Spleen (tissue), 11 donors: ENCODE measurements at regions not wholly inside any gene's neighbourhood (a gene's known extent, or its start where the extent isn't known, plus 50 kb on each side); places are given as distances from the start of the nearest gene placed in this dataset.

Source experiments
- DNase-seq: peaks from one replicate; pipeline ENCODE4 v3.0.0-alpha.2; 2020
- H3K27ac ChIP-seq, 8 donors: fragments of 200-600 bp; sonication (generic) in 7 of 8; 1 replicate in 4 of 8; 2 replicates in 4 of 8; pipeline versions ENCODE4 v1.5.0 to v1.8.0; 2016 to 2021; ENCODE audit warnings: inconsistent platforms in 4 of 8, mild to moderate bottlenecking in 4 of 8, moderate library complexity in 1 of 8
- H3K27me3 ChIP-seq, 7 donors: fragments of 200-600 bp; sonication (generic) in 6 of 7; replicated peaks in 1 of 7; 1 replicate in 4 of 7; 2 replicates in 3 of 7; pipeline versions ENCODE4 v1.5.0 to v1.8.0; 2016 to 2021; ENCODE audit warnings: inconsistent platforms in 3 of 7, mild to moderate bottlenecking in 1 of 7
- H3K36me3 ChIP-seq, 6 donors: fragments of 200-600 bp; sonication (generic) in 5 of 6; 1 replicate in 4 of 6; 2 replicates in 2 of 6; pipeline versions ENCODE4 v1.5.0 to v1.8.0; 2016 to 2021; ENCODE audit warnings: inconsistent platforms in 2 of 6
- H3K4me1 ChIP-seq, 6 donors: fragments of 200-600 bp; sonication (generic) in 5 of 6; 1 replicate in 3 of 6; 2 replicates in 3 of 6; pipeline versions ENCODE4 v1.5.0 to v1.8.0; 2016 to 2021; ENCODE audit warnings: inconsistent platforms in 3 of 6
- H3K4me3 ChIP-seq, 8 donors: fragments of 200-600 bp; sonication (generic) in 7 of 8; 1 replicate in 4 of 8; 2 replicates in 4 of 8; pipeline versions ENCODE4 v1.5.0 to v1.8.0; 2016 to 2021; ENCODE audit warnings: inconsistent platforms in 4 of 8, mild to moderate bottlenecking in 4 of 8, moderate library complexity in 2 of 8
- H3K9me3 ChIP-seq, 8 donors: fragments of 200-600 bp; sonication (generic) in 7 of 8; 1 replicate in 4 of 8; 2 replicates in 4 of 8; pipeline versions ENCODE4 v1.5.0 to v1.8.0; 2016 to 2021; ENCODE audit warnings: inconsistent platforms in 4 of 8
- POLR2A ChIP-seq, 3 donors: fragments of 450-650 bp; IDR thresholded peaks; one replicate each; pipeline ENCODE4 v1.5.1; 2017; ENCODE audit warnings: antibody characterized with exemption in 3 of 3, mild to moderate bottlenecking in 1 of 3
- POLR2AphosphoS5 ChIP-seq, 3 donors: sonication (generic); formaldehyde crosslinking; IDR thresholded peaks; one replicate each; pipeline ENCODE4 v1.5.1; 2017; ENCODE audit warnings: antibody characterized with exemption in 3 of 3
- WGBS, 5 donors: extraction: QIAGEN DNeasy Blood & Tissue Kit in 3 of 5; methylation state at CpG; one replicate each; pipeline versions ENCODE4 v1.1.5 to v1.1.7; 2013 to 2018; 5-methylcytosine and 5-hydroxymethylcytosine counted together
- intact Hi-C: fragments of 100-400 bp; cut with DNase I; formaldehyde crosslinking; loops from one replicate; pipeline ENCODE4 v1.15.0; 2023; ENCODE audit warnings: low total_unique reads
- TF ChIP-seq, protein P1 (sequence below), 11 experiments: fragments of 200-600 bp in 7 of 11; fragments of 450-650 bp in 4 of 11; sonication (generic) in 4 of 11; IDR thresholded peaks in 8 of 11; conservative IDR thresholded peaks in 3 of 11; 1 replicate in 7 of 11; 2 replicates in 4 of 11; pipeline versions ENCODE4 v1.4.0 to v1.8.0; 2016 to 2021; ENCODE audit warnings: antibody characterized with exemption in 11 of 11, inconsistent platforms in 4 of 11, mild to moderate bottlenecking in 1 of 11
- donor health status: healthy with polysubstance abuse.
- donor health status: DM: no; HTN: no; CAD: no; lungs with moderate emphysema.
- donor health status: DM: no; HTN: no; CAD: no.
- donor health status: Bipolar disorder and iron deficiency.
- donor health status: healthy.
- donor health status: DM: no; HTN: no; CAD: no.
- donor health status: DM: yes; HTN: yes; CAD: no.

DNA sequence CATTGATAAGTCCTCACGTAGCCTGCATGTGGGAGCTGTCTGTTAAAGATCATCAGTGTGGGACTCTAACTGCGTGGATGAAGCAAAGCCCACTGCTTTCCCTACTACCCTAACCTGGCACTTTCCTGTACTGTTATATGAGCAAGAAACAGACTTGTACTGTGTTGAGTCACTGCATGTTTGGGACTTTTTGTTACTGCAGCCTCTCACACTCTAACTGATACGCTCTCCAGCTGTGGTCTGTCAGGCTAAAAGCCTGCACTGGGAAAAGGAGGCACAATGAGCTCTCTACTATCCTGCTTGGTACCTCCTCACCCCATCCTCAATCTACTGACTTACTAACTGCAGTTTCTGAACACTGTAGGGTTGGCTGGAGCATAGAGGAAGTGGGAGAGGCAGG lies 93.7 kb upstream of the PLET1 start:
- peaks cover 0 to 7% (median 0%) of the 10 kb centered on the region in 8 donors for H3K9me3 ChIP-seq
- TF ChIP-seq, protein P1, sequence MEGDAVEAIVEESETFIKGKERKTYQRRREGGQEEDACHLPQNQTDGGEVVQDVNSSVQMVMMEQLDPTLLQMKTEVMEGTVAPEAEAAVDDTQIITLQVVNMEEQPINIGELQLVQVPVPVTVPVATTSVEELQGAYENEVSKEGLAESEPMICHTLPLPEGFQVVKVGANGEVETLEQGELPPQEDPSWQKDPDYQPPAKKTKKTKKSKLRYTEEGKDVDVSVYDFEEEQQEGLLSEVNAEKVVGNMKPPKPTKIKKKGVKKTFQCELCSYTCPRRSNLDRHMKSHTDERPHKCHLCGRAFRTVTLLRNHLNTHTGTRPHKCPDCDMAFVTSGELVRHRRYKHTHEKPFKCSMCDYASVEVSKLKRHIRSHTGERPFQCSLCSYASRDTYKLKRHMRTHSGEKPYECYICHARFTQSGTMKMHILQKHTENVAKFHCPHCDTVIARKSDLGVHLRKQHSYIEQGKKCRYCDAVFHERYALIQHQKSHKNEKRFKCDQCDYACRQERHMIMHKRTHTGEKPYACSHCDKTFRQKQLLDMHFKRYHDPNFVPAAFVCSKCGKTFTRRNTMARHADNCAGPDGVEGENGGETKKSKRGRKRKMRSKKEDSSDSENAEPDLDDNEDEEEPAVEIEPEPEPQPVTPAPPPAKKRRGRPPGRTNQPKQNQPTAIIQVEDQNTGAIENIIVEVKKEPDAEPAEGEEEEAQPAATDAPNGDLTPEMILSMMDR (IDR thresholded peaks at IDR 0.05 in 8 of 11, conservative IDR thresholded peaks at IDR 0.05 in 3 of 11), result no peak
- no peak for TF ChIP-seq POLR2A (IDR thresholded peaks at IDR 0.05)
- no peak for TF ChIP-seq POLR2AphosphoS5 (IDR thresholded peaks at IDR 0.05)
- no peaks in the 10 kb centered on the region for H3K36me3 ChIP-seq
- intact Hi-C loops, result no loop called here
- H3K27ac ChIP-seq, result no peak overlapping the region
- 71 to 97% (median 88%) methylated on average over 3 of the region's 3 CpGs for WGBS, 5 donors
- no peak overlapping the region for H3K4me3 ChIP-seq
- no peaks in the 10 kb centered on the region for H3K4me1 ChIP-seq
- no peak for DNase-seq
- no peaks in the 10 kb centered on the region for H3K27me3 ChIP-seq

DNA sequence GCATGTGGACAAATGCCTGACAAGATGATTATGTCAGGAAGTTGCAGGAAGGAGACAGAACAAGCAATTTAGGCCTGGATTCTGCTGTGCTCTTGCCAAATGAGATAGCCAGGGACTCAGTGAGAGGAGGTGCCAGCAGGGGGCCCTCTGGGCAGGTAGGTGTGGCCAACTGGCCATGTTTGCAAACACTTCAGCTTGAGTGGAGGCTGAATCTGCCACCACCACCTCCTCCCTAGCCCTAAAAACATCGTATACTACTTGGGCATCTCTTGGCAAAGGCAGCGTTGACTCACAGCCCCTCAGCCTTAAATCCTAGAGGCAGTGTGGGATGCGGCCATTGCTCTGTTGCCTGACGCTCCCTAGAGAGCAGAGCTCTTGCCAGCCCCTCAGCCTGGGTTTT lies 95.1 kb upstream of the PLET1 start:
- H3K9me3 ChIP-seq, result peaks cover 0 to 7% (median 0%) of the 10 kb centered on the region in 8 donors
- H3K4me3 ChIP-seq, result no peak overlapping the region
- H3K27ac ChIP-seq, result no peak overlapping the region
- TF ChIP-seq POLR2AphosphoS5 (IDR thresholded peaks at IDR 0.05) (no peak), POLR2A (IDR thresholded peaks at IDR 0.05) (no peak)
- TF ChIP-seq, protein P1 (IDR thresholded peaks at IDR 0.05 in 8 of 11, conservative IDR thresholded peaks at IDR 0.05 in 3 of 11), result no peak
- H3K27me3 ChIP-seq, result no peaks in the 10 kb centered on the region
- no peaks in the 10 kb centered on the region for H3K4me1 ChIP-seq
- peaks cover 0 to 3% (median 0%) of the 10 kb centered on the region in 6 donors for H3K36me3 ChIP-seq
- 80 to 90% (median 85%) methylated on average over 4 of the region's 4 CpGs for WGBS, 5 donors
- intact Hi-C loops, result no loop called here
- no peak for DNase-seq

DNA sequence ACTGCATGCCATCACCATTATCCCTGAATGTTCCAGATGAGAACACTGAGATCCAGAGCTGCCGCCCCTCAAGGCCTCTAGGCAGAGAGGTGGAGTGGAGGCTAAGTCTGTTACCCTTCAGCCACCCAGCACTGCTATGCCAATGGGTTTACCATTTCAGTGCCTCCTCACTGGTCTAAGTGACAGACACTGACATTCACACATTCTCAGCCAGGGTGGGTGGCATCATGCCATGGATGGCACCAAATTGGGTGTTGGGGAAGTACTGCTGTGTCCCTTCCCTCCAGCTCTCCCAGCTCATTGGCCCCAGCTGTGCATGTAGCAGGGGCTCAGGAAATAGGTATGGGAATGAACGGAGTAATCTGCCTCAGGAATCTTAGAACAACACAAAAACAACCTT lies 96.8 kb upstream of the PLET1 start:
- WGBS, 5 donors, result 68 to 81% (median 69%) methylated on average over 2 of the region's 2 CpGs
- TF ChIP-seq, protein P1 (IDR thresholded peaks at IDR 0.05 in 8 of 11, conservative IDR thresholded peaks at IDR 0.05 in 3 of 11), result no peak
- no peak for TF ChIP-seq POLR2AphosphoS5 (IDR thresholded peaks at IDR 0.05)
- TF ChIP-seq POLR2A (IDR thresholded peaks at IDR 0.05), result no peak

GRCh38 chr11:112361396-112361795 lies 100.7 kb upstream of the PLET1 start:
- TF ChIP-seq, protein P1 (IDR thresholded peaks at IDR 0.05 in 8 of 11, conservative IDR thresholded peaks at IDR 0.05 in 3 of 11), result no peak
- no peak for TF ChIP-seq POLR2AphosphoS5 (IDR thresholded peaks at IDR 0.05)
- no peak for TF ChIP-seq POLR2A (IDR thresholded peaks at IDR 0.05)
- Histone ChIP-seq H3K36me3 (peaks cover 0 to 5% (median 0%) of the 10 kb centered on the region in 6 donors), H3K27me3 (no peaks in the 10 kb centered on the region), H3K9me3 (no peaks in the 10 kb centered on the region), H3K27ac (no peak overlapping the region), H3K4me1 (no peaks in the 10 kb centered on the region), H3K4me3 (no peak overlapping the region)
- DNase-seq, result no peak
- intact Hi-C loops, result no loop called here
- whole genome bisulfite sequencing, 5 donors, result 65 to 87% (median 81%) methylated on average over 3 of the region's 3 CpGs

More for the DNA sequence above, 96.8 kb upstream of the PLET1 start:
- no peaks in the 10 kb centered on the region for H3K27me3 ChIP-seq
- intact Hi-C loops, result no loop called here
- no peaks in the 10 kb centered on the region for H3K4me1 ChIP-seq
- H3K4me3 ChIP-seq, result no peak overlapping the region
- no peaks in the 10 kb centered on the region for H3K9me3 ChIP-seq
- H3K36me3 ChIP-seq, result peaks cover 0 to 5% (median 0%) of the 10 kb centered on the region in 6 donors
- no peak for DNase-seq
- no peak overlapping the region for H3K27ac ChIP-seq
